Heart left ventricle (tissue), 13 donors: ENCODE measurements at regions not wholly inside any gene's neighbourhood (a gene's known extent, or its start where the extent isn't known, plus 50 kb on each side); places are given as distances from the start of the nearest gene placed in this dataset.

Experiments used
- POLR2A ChIP-seq, 2 donors: fragments of 450-650 bp; IDR thresholded peaks; one replicate each; pipeline ENCODE4 v1.6.1; 2017; ENCODE audit warnings: antibody characterized with exemption in 2 of 2, mild to moderate bottlenecking in 2 of 2, moderate library complexity in 2 of 2
- TF ChIP-seq, protein P1 (sequence below), 12 donors: fragments of 200-600 bp; sonication (generic) in 4 of 12; IDR thresholded peaks; one replicate each; pipeline versions ENCODE4 v1.5.0 to v1.8.0; 2018 to 2022; ENCODE audit warnings: antibody characterized with exemption in 12 of 12, mild to moderate bottlenecking in 5 of 12
- donor health status: ischemic (EF 13 %, LVEDD 7.1; RV severe dilation, severe dysfunction).
- donor health status: DM: no; HTN: yes; CAD: no.
- donor health status: DM: no; HTN: no; CAD: no.
- donor health status: ischemic (EF 25% LVEDD 6.9; RV normal size, moderate dysfunction).
- donor health status: ischemic (EF 25% LVEDD 5.7; RV mildly dilated, moderate dysfunction).
- donor health status: ischemic (EF 35%, LVEDD 5.7; RV mildly dilated, moderate dysfunction).
- donor health status: nonischemic (EF 11% LVEDD 7.7; RV severe dilation, severe dysfunction).
- donor health status: DM: yes; HTN: yes; CAD: no.
- donor health status: PGD.
- donor health status: ischemic (EF 29% LVEDD 5.4; RV normal size, mild dysfunction).
- donor health status: nonischemic (EF 23%, LVEDD 6.1; RV moderate dilation, normal function).

GRCh38 chr1:90192408-90192807, 197.5 kb downstream of the ZNF326 start:
- TF ChIP-seq, protein P1, sequence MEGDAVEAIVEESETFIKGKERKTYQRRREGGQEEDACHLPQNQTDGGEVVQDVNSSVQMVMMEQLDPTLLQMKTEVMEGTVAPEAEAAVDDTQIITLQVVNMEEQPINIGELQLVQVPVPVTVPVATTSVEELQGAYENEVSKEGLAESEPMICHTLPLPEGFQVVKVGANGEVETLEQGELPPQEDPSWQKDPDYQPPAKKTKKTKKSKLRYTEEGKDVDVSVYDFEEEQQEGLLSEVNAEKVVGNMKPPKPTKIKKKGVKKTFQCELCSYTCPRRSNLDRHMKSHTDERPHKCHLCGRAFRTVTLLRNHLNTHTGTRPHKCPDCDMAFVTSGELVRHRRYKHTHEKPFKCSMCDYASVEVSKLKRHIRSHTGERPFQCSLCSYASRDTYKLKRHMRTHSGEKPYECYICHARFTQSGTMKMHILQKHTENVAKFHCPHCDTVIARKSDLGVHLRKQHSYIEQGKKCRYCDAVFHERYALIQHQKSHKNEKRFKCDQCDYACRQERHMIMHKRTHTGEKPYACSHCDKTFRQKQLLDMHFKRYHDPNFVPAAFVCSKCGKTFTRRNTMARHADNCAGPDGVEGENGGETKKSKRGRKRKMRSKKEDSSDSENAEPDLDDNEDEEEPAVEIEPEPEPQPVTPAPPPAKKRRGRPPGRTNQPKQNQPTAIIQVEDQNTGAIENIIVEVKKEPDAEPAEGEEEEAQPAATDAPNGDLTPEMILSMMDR (IDR thresholded peaks at IDR 0.05) = no peak
- no peak for TF ChIP-seq POLR2A (IDR thresholded peaks at IDR 0.05)
